ENCODE measurements at regions not wholly inside any gene's neighbourhood (a gene's known extent, or its start where the extent isn't known, plus 50 kb on each side); places are given as distances from the start of the nearest gene placed in this dataset.

- Histone ChIP-seq H3K9me3 (replicated peaks in 1 of 3) (no peaks in the 10 kb centered on the region), H3K27ac (no peak overlapping the region), H3K4me1 (replicated peaks in 1 of 2) (no peaks in the 10 kb centered on the region), H3K27me3 (no peaks in the 10 kb centered on the region), H3K36me3 (replicated peaks in 1 of 2) (no peaks in the 10 kb centered on the region), H3K4me3 (no peak overlapping the region)
- WGBS, 4 donors: 16 to 44% (median 27%) methylated on average over 2 of the region's 2 CpGs
- TF ChIP-seq POLR2A (IDR thresholded peaks at IDR 0.05) (no peak), CTCF (IDR thresholded peaks at IDR 0.05) (no peak)
- intact Hi-C loops (cut with DNase I): no loop called here
- DNase-seq: no peak
These were observed 1622.5 kb downstream of the MAT2B start for GRCh38 chr5:165127941-165128340.

GRCh38 chr5:165130656-165131055 is 1625.2 kb downstream of the MAT2B start:
- Histone ChIP-seq H3K4me3 (no peak overlapping the region), H3K27ac (no peak overlapping the region), H3K36me3 (replicated peaks in 1 of 2) (no peaks in the 10 kb centered on the region), H3K9me3 (replicated peaks in 1 of 3) (no peaks in the 10 kb centered on the region), H3K4me1 (replicated peaks in 1 of 2) (no peaks in the 10 kb centered on the region), H3K27me3 (no peaks in the 10 kb centered on the region)
- intact Hi-C loops (cut with DNase I): no loop called here
- TF ChIP-seq CTCF (IDR thresholded peaks at IDR 0.05): no peak
- TF ChIP-seq POLR2A (IDR thresholded peaks at IDR 0.05): no peak
- DNase-seq: no peak
- 55 to 67% (median 60%) methylated on average over 4 of the region's 4 CpGs for WGBS, 4 donors

GRCh38 chr5:165134155-165134554 is 1628.7 kb downstream of the MAT2B start:
- TF ChIP-seq CTCF (IDR thresholded peaks at IDR 0.05) (no peak), POLR2A (IDR thresholded peaks at IDR 0.05) (no peak)
- no peaks in the 10 kb centered on the region for H3K4me1 ChIP-seq (replicated peaks in 1 of 2)
- no peaks in the 10 kb centered on the region for H3K36me3 ChIP-seq (replicated peaks in 1 of 2)
- no peak for DNase-seq
- intact Hi-C loops (cut with DNase I): no loop called here
- no peak overlapping the region for H3K27ac ChIP-seq
- no peaks in the 10 kb centered on the region for H3K9me3 ChIP-seq (replicated peaks in 1 of 3)
- no peaks in the 10 kb centered on the region for H3K27me3 ChIP-seq
- WGBS, 4 donors: 62 to 74% (median 65%) methylated on average over 6 of the region's 6 CpGs
- H3K4me3 ChIP-seq: no peak overlapping the region

- DNase-seq: no peak
- WGBS, 4 donors: 19 to 31% (median 26%) methylated on average over 1 of the region's 1 CpG
These were observed 1630.1 kb downstream of the MAT2B start for GRCh38 chr5:165135565-165135964.

More at GRCh38 chr5:165135565-165135964, 1630.1 kb downstream of the MAT2B start:
- H3K27ac ChIP-seq: no peak overlapping the region
- H3K4me3 ChIP-seq: no peak overlapping the region
- H3K27me3 ChIP-seq: no peaks in the 10 kb centered on the region
- H3K9me3 ChIP-seq (replicated peaks in 1 of 3): no peaks in the 10 kb centered on the region
- TF ChIP-seq POLR2A (IDR thresholded peaks at IDR 0.05): no peak
- no peak for TF ChIP-seq CTCF (IDR thresholded peaks at IDR 0.05)
- H3K36me3 ChIP-seq (replicated peaks in 1 of 2): no peaks in the 10 kb centered on the region
- H3K4me1 ChIP-seq (replicated peaks in 1 of 2): no peaks in the 10 kb centered on the region
- intact Hi-C loops (cut with DNase I): no loop called here
